Esophagus squamous epithelium (tissue), 5 donors: ENCODE measurements at regions not wholly inside any gene's neighbourhood (a gene's known extent, or its start where the extent isn't known, plus 50 kb on each side); places are given as distances from the start of the nearest gene placed in this dataset.

ENCODE experiments used
- DNase-seq: peaks from one replicate; lab custom pipeline; 2025; lab: John Stamatoyannopoulos, UW
- H3K27ac ChIP-seq, 4 donors: fragments of 200-600 bp; sonication (generic); one replicate each; pipeline ENCODE4 v1.5.1; 2016 to 2019; ENCODE audit warnings: mild to moderate bottlenecking in 1 of 4
- H3K27me3 ChIP-seq, 4 donors: fragments of 200-600 bp; sonication (generic); 1 replicate in 3 of 4; 2 replicates in 1 of 4; pipeline versions ENCODE4 v1.5.1 to v1.6.0; 2017 to 2021; ENCODE audit warnings: antibody characterized with exemption in 1 of 4
- H3K36me3 ChIP-seq, 3 donors: fragments of 200-600 bp; sonication (generic); one replicate each; pipeline ENCODE4 v1.5.1; 2016 to 2019
- H3K4me1 ChIP-seq, 3 donors: fragments of 200-600 bp; sonication (generic); one replicate each; pipeline ENCODE4 v1.5.1; 2017 to 2019
- H3K4me3 ChIP-seq, 4 donors: fragments of 200-600 bp; sonication (generic); 1 replicate in 3 of 4; 2 replicates in 1 of 4; pipeline ENCODE4 v1.5.1; 2016 to 2019; ENCODE audit warnings: mild to moderate bottlenecking in 2 of 4, moderate library complexity in 1 of 4
- H3K9me3 ChIP-seq, 3 donors: fragments of 200-600 bp; sonication (generic); one replicate each; pipeline ENCODE4 v1.5.1; 2016 to 2019
- POLR2A ChIP-seq, 4 donors: fragments of 450-650 bp; IDR thresholded peaks; one replicate each; pipeline ENCODE4 v1.6.1; 2017; ENCODE audit warnings: antibody characterized with exemption in 4 of 4, mild to moderate bottlenecking in 4 of 4, moderate library complexity in 3 of 4
- WGBS, 2 donors: methylation state at CpG; one replicate each; pipeline ENCODE4 v1.1.5; 2018; 5-methylcytosine and 5-hydroxymethylcytosine counted together
- intact Hi-C: fragments of 100-400 bp; cut with DNase I; formaldehyde crosslinking; loops from one replicate; pipeline ENCODE4 v1.15.0; 2022
- TF ChIP-seq, protein P1 (sequence below), 6 experiments: fragments of 450-650 bp in 4 of 6; fragments of 200-600 bp in 2 of 6; sonication (generic) in 2 of 6; IDR thresholded peaks; one replicate each; pipeline ENCODE4 v1.5.1; 2016 to 2019; ENCODE audit warnings: antibody characterized with exemption in 6 of 6, mild to moderate bottlenecking in 4 of 6, moderate library complexity in 4 of 6
- donor health status: DM: yes; HTN: yes; CAD: no.

GRCh38 chr2:65625982-65626381, 193.6 kb upstream of the SPRED2 start:
- intact Hi-C loops = no loop called here
- Histone ChIP-seq H3K36me3 (no peaks in the 10 kb centered on the region), H3K27me3 (peaks cover 0 to 31% (median 0%) of the 10 kb centered on the region in 4 donors), H3K4me3 (no peak overlapping the region), H3K27ac (no peak overlapping the region), H3K4me1 (no peaks in the 10 kb centered on the region), H3K9me3 (no peaks in the 10 kb centered on the region)
- DNase-seq = no peak
- TF ChIP-seq, protein P1, sequence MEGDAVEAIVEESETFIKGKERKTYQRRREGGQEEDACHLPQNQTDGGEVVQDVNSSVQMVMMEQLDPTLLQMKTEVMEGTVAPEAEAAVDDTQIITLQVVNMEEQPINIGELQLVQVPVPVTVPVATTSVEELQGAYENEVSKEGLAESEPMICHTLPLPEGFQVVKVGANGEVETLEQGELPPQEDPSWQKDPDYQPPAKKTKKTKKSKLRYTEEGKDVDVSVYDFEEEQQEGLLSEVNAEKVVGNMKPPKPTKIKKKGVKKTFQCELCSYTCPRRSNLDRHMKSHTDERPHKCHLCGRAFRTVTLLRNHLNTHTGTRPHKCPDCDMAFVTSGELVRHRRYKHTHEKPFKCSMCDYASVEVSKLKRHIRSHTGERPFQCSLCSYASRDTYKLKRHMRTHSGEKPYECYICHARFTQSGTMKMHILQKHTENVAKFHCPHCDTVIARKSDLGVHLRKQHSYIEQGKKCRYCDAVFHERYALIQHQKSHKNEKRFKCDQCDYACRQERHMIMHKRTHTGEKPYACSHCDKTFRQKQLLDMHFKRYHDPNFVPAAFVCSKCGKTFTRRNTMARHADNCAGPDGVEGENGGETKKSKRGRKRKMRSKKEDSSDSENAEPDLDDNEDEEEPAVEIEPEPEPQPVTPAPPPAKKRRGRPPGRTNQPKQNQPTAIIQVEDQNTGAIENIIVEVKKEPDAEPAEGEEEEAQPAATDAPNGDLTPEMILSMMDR (IDR thresholded peaks at IDR 0.05) = no peak
- no peak for TF ChIP-seq POLR2A (IDR thresholded peaks at IDR 0.05)

DNA sequence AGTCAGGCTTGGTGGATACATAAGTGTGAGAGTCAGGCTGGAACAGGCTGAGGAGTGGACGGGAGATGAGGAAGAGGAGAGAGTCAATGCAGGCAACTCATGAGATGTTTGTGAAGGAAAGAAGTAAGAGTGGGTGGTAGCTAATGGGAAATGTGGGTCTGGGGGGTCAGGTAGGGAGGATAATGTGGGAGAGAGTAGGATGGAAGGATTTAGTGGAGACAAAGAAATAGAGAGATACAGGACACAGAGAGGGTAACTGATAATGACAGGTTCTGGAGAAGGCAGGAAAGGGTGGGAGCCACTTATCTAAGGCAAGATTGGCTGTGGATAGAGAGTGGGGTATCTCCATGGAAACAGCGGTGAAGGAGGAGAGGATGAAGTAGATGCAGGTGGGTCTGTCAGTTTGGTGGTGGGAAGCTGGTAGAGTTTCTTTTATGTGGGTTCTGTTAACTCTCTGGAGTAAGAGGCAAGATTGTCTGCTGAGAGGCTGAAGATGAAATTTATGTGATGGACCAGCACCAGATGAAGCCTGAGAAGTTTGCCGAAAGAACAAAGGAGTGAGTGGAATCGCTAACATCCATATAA, 190.6 kb upstream of the SPRED2 start:
- Histone ChIP-seq H3K27ac (no peak overlapping the region), H3K36me3 (no peaks in the 10 kb centered on the region), H3K27me3 (peaks cover 0 to 53% (median 0%) of the 10 kb centered on the region in 4 donors), H3K4me1 (no peaks in the 10 kb centered on the region), H3K9me3 (no peaks in the 10 kb centered on the region), H3K4me3 (no peak overlapping the region)
- no peak for DNase-seq
- TF ChIP-seq POLR2A (IDR thresholded peaks at IDR 0.05) = no peak
- TF ChIP-seq, protein P1 (IDR thresholded peaks at IDR 0.05) = no peak
- 88 to 92% methylated on average over 4 of the region's 4 CpGs for WGBS, 2 donors
- intact Hi-C loops = no loop called here

- 29 to 46% methylated on average over 1 of the region's 1 CpG for WGBS, 2 donors
- peaks cover 0 to 59% (median 0%) of the 10 kb centered on the region in 4 donors for H3K27me3 ChIP-seq
- no peak for DNase-seq
- no peaks in the 10 kb centered on the region for H3K4me1 ChIP-seq
- H3K36me3 ChIP-seq = no peaks in the 10 kb centered on the region
- no peak overlapping the region for H3K4me3 ChIP-seq
- TF ChIP-seq, protein P1 (IDR thresholded peaks at IDR 0.05) = no peak
- no peak for TF ChIP-seq POLR2A (IDR thresholded peaks at IDR 0.05)
- no peak overlapping the region for H3K27ac ChIP-seq
- intact Hi-C loops = no loop called here
- H3K9me3 ChIP-seq = no peaks in the 10 kb centered on the region
Observed at GRCh38 chr2:65622499-65622898, 190.1 kb upstream of the SPRED2 start.

GRCh38 chr2:65620524-65620923, 188.1 kb upstream of the SPRED2 start:
- H3K4me3 ChIP-seq = no peak overlapping the region
- no peak for DNase-seq
- intact Hi-C loops = no loop called here
- H3K4me1 ChIP-seq = no peaks in the 10 kb centered on the region
- no peaks in the 10 kb centered on the region for H3K36me3 ChIP-seq
- H3K27me3 ChIP-seq = peaks cover 0 to 62% (median 0%) of the 10 kb centered on the region in 4 donors
- 59 to 87% methylated on average over 1 of the region's 1 CpG for WGBS, 2 donors
- H3K9me3 ChIP-seq = no peaks in the 10 kb centered on the region
- H3K27ac ChIP-seq = no peak overlapping the region
- no peak for TF ChIP-seq POLR2A (IDR thresholded peaks at IDR 0.05)
- TF ChIP-seq, protein P1 (IDR thresholded peaks at IDR 0.05) = no peak

- intact Hi-C loops = no loop called here
- no peak for DNase-seq
- Histone ChIP-seq H3K27ac (no peak overlapping the region), H3K9me3 (no peaks in the 10 kb centered on the region), H3K4me3 (no peak overlapping the region), H3K36me3 (no peaks in the 10 kb centered on the region), H3K27me3 (peaks cover 0 to 62% (median 0%) of the 10 kb centered on the region in 4 donors), H3K4me1 (no peaks in the 10 kb centered on the region)
- TF ChIP-seq, protein P1 (IDR thresholded peaks at IDR 0.05) = no peak
- no peak for TF ChIP-seq POLR2A (IDR thresholded peaks at IDR 0.05)
- 82 to 92% methylated on average over 2 of the region's 2 CpGs for WGBS, 2 donors
Observed at GRCh38 chr2:65620026-65620425, 187.6 kb upstream of the SPRED2 start.
